Tibial nerve (tissue), 4 donors: ENCODE measurements at regions not wholly inside any gene's neighbourhood (a gene's known extent, or its start where the extent isn't known, plus 50 kb on each side); places are given as distances from the start of the nearest gene placed in this dataset.

Experiments used
- DNase-seq, 2 donors: peaks; one replicate each; pipeline ENCODE4 v3.0.0-alpha.2; 2019; ENCODE audit warnings: low spot score in 2 of 2
- H3K27ac ChIP-seq, 4 donors: fragments of 200-600 bp; sonication (generic) in 3 of 4; one replicate each; pipeline ENCODE4 v1.5.1; 2017 to 2019; ENCODE audit warnings: mild to moderate bottlenecking in 1 of 4
- H3K27me3 ChIP-seq, 2 donors: fragments of 200-600 bp; sonication (generic) in 1 of 2; one replicate each; pipeline versions ENCODE4 v1.5.1 to v1.6.0; 2017 to 2019
- H3K36me3 ChIP-seq, 3 donors: fragments of 200-600 bp; sonication (generic); one replicate each; pipeline ENCODE4 v1.5.1; 2018 to 2019
- H3K4me1 ChIP-seq, 4 donors: fragments of 200-600 bp; sonication (generic) in 3 of 4; one replicate each; pipeline ENCODE4 v1.5.1; 2017 to 2019
- H3K4me3 ChIP-seq, 4 donors: fragments of 200-600 bp; sonication (generic) in 3 of 4; one replicate each; pipeline ENCODE4 v1.5.1; 2017 to 2019; ENCODE audit warnings: mild to moderate bottlenecking in 1 of 4, moderate library complexity in 1 of 4
- H3K9me3 ChIP-seq, 4 donors: fragments of 200-600 bp; sonication (generic) in 3 of 4; one replicate each; pipeline ENCODE4 v1.5.1; 2017 to 2019
- EP300 ChIP-seq, 2 donors: sonication (generic); formaldehyde crosslinking; IDR thresholded peaks; one replicate each; pipeline ENCODE4 v1.6.1; 2017; ENCODE audit warnings: antibody characterized with exemption in 2 of 2, mild to moderate bottlenecking in 1 of 2
- POLR2A ChIP-seq, 2 donors: fragments of 450-650 bp; IDR thresholded peaks; one replicate each; pipeline ENCODE4 v1.6.1; 2017; ENCODE audit warnings: antibody characterized with exemption in 2 of 2, mild to moderate bottlenecking in 2 of 2, moderate library complexity in 2 of 2
- WGBS, 2 donors: methylation state at CpG; one replicate each; pipeline ENCODE4 v1.1.5; 2018; 5-methylcytosine and 5-hydroxymethylcytosine counted together
- TF ChIP-seq, protein P1 (sequence below), 5 experiments: fragments of 200-600 bp in 3 of 5; fragments of 450-650 bp in 2 of 5; sonication (generic) in 3 of 5; IDR thresholded peaks; one replicate each; pipeline ENCODE4 v1.5.1; 2016 to 2019; ENCODE audit warnings: antibody characterized with exemption in 5 of 5, mild to moderate bottlenecking in 3 of 5, moderate library complexity in 2 of 5

GRCh38 chr14:27688841-27689444 lies 1077.6 kb upstream of the FOXG1 start:
- H3K27me3 ChIP-seq, result no peaks in the 10 kb centered on the region
- no peaks in the 10 kb centered on the region for H3K4me1 ChIP-seq
- no peaks in the 10 kb centered on the region for H3K36me3 ChIP-seq
- no peaks in the 10 kb centered on the region for H3K9me3 ChIP-seq
- 81 to 82% methylated on average over 8 of the region's 8 CpGs for WGBS, 2 donors
- DNase-seq, result no peak
- TF ChIP-seq, protein P1, sequence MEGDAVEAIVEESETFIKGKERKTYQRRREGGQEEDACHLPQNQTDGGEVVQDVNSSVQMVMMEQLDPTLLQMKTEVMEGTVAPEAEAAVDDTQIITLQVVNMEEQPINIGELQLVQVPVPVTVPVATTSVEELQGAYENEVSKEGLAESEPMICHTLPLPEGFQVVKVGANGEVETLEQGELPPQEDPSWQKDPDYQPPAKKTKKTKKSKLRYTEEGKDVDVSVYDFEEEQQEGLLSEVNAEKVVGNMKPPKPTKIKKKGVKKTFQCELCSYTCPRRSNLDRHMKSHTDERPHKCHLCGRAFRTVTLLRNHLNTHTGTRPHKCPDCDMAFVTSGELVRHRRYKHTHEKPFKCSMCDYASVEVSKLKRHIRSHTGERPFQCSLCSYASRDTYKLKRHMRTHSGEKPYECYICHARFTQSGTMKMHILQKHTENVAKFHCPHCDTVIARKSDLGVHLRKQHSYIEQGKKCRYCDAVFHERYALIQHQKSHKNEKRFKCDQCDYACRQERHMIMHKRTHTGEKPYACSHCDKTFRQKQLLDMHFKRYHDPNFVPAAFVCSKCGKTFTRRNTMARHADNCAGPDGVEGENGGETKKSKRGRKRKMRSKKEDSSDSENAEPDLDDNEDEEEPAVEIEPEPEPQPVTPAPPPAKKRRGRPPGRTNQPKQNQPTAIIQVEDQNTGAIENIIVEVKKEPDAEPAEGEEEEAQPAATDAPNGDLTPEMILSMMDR (IDR thresholded peaks at IDR 0.05), result no peak
- TF ChIP-seq POLR2A (IDR thresholded peaks at IDR 0.05) (no peak), EP300 (IDR thresholded peaks at IDR 0.05) (no peak)
- no peak overlapping the region for H3K4me3 ChIP-seq
- H3K27ac ChIP-seq, result no peak overlapping the region

DNA sequence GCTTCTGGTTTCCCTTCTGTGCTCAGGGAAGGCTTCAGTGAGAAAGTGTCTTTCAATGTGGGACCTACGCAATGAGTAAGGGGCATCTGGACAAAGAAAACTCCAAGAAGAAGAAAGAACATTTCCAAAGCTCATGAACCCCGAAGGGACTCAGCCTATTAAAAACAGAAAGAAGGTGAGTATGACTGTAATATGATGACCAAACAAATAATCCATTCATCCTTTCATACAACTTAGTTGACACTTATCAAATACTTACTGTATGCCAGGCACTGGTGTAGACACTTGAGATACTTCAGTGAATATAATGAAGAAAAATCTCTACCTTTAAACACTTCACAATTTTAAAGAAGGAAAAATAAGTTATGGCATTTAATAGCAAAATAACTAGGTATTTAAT lies 1054.2 kb upstream of the FOXG1 start:
- H3K9me3 ChIP-seq, result peaks cover 0 to 25% (median 2%) of the 10 kb centered on the region in 4 donors
- H3K36me3 ChIP-seq, result no peaks in the 10 kb centered on the region
- TF ChIP-seq, protein P1 (IDR thresholded peaks at IDR 0.05), result no peak
- no peak for TF ChIP-seq EP300 (IDR thresholded peaks at IDR 0.05)
- no peak for TF ChIP-seq POLR2A (IDR thresholded peaks at IDR 0.05)
- no peaks in the 10 kb centered on the region for H3K27me3 ChIP-seq
- H3K4me3 ChIP-seq, result no peak overlapping the region
- WGBS, 2 donors, result 88 to 95% methylated on average over 2 of the region's 2 CpGs
- no peak for DNase-seq
- H3K27ac ChIP-seq, result no peak overlapping the region
- no peaks in the 10 kb centered on the region for H3K4me1 ChIP-seq

DNA sequence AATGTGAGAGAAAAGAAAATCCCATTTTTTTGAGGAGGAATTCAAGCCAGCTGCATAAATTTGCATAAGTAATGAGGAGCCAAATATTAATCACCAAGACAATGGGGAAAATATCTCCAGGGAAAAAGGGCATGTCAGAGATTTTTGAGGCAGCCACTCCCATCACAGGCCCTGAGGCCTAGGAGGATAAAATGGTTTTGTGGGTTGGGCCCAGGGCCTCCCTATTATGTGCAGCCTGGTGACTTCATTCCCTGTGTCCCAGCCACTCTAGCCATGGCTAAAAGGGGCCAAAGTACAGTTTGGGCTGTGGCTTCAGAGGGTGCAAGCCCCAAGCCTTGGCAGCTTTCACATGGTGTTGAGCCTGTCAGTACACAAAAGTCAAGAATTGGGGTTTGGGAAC lies 1051.0 kb upstream of the FOXG1 start:
- DNase-seq, result no peak
- TF ChIP-seq POLR2A (IDR thresholded peaks at IDR 0.05), result no peak
- TF ChIP-seq, protein P1 (IDR thresholded peaks at IDR 0.05), result no peak
- TF ChIP-seq EP300 (IDR thresholded peaks at IDR 0.05), result no peak
- Histone ChIP-seq H3K27me3 (no peaks in the 10 kb centered on the region), H3K4me1 (no peaks in the 10 kb centered on the region), H3K36me3 (no peaks in the 10 kb centered on the region), H3K4me3 (no peak overlapping the region), H3K27ac (no peak overlapping the region), H3K9me3 (peaks cover 0 to 14% (median 0%) of the 10 kb centered on the region in 4 donors)

- Histone ChIP-seq H3K4me3 (no peak overlapping the region), H3K27me3 (no peaks in the 10 kb centered on the region), H3K36me3 (no peaks in the 10 kb centered on the region), H3K27ac (no peak overlapping the region), H3K4me1 (no peaks in the 10 kb centered on the region), H3K9me3 (no peaks in the 10 kb centered on the region)
- TF ChIP-seq EP300 (IDR thresholded peaks at IDR 0.05) (no peak), POLR2A (IDR thresholded peaks at IDR 0.05) (no peak)
- TF ChIP-seq, protein P1 (IDR thresholded peaks at IDR 0.05), result no peak
- no peak for DNase-seq
Measured at GRCh38 chr14:27721760-27722159, 1044.8 kb upstream of the FOXG1 start.

DNA sequence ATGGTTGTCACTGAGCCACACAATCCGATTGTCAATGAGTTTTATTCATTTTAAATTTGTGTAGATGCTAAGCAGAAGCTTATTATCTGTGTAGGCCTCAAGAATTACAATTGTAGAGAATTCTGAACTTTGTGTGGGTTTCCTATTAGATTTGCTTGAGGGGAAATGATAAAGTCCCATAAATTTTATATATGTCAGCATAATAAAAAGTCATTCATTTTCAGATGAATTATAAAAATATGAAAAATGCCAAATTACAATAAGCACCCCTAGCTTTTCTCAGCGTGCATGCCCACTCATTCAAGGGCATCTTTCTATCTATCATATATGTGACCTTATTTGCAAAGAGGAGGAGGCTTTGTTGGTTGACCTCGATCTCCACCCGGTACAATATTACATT lies 1041.1 kb upstream of the FOXG1 start:
- DNase-seq, result no peak
- Histone ChIP-seq H3K27me3 (no peaks in the 10 kb centered on the region), H3K9me3 (no peaks in the 10 kb centered on the region), H3K4me1 (no peaks in the 10 kb centered on the region), H3K27ac (no peak overlapping the region), H3K4me3 (no peak overlapping the region), H3K36me3 (no peaks in the 10 kb centered on the region)
- 68 to 73% methylated on average over 4 of the region's 4 CpGs for WGBS, 2 donors
- TF ChIP-seq POLR2A (IDR thresholded peaks at IDR 0.05) (no peak), EP300 (IDR thresholded peaks at IDR 0.05) (no peak)
- TF ChIP-seq, protein P1 (IDR thresholded peaks at IDR 0.05), result no peak
